Hepatocyte (in vitro differentiated cells): ENCODE measurements at regions not wholly inside any gene's neighbourhood (a gene's known extent, or its start where the extent isn't known, plus 50 kb on each side); places are given as distances from the start of the nearest gene placed in this dataset.

ENCODE experiments used
- DNase-seq: peaks from one replicate; pipeline ENCODE4 v3.0.0-alpha.2; 2016; ENCODE audit warnings: low spot score
- H2AFZ ChIP-seq: fragments of 200-600 bp; sonication (generic); 2 replicates; pipeline ENCODE4 v1.6.0; 2016; ENCODE audit warnings: antibody characterized with exemption, mild to moderate bottlenecking
- H3K27ac ChIP-seq: fragments of 200-600 bp; sonication (generic); 2 replicates; pipeline ENCODE4 v1.5.1; 2016; ENCODE audit warnings: mild to moderate bottlenecking
- H3K27me3 ChIP-seq: fragments of 200-600 bp; sonication (generic); 2 replicates; pipeline ENCODE4 v1.6.1; 2016
- H3K36me3 ChIP-seq: fragments of 200-600 bp; sonication (generic); replicated peaks from 2 replicates; pipeline ENCODE4 v1.5.1; 2016; ENCODE audit warnings: low read depth; ENCODE audit not compliant: insufficient read depth
- H3K4me1 ChIP-seq: fragments of 200-600 bp; sonication (generic); 2 replicates; pipeline ENCODE4 v1.5.1; 2016; ENCODE audit warnings: mild to moderate bottlenecking, moderate library complexity; ENCODE audit not compliant: insufficient read depth
- H3K4me2 ChIP-seq: fragments of 200-600 bp; sonication (generic); 2 replicates; pipeline ENCODE4 v1.6.0; 2016
- H3K4me3 ChIP-seq: fragments of 200-600 bp; sonication (generic); 2 replicates; pipeline ENCODE4 v1.5.1; 2016; ENCODE audit warnings: mild to moderate bottlenecking
- H3K79me2 ChIP-seq: fragments of 200-600 bp; sonication (generic); 2 replicates; pipeline ENCODE4 v1.6.0; 2017; ENCODE audit warnings: mild to moderate bottlenecking
- H3K9me2 ChIP-seq: fragments of 200-600 bp; sonication (generic); replicated peaks from 2 replicates; pipeline ENCODE4 v1.6.0; 2017; ENCODE audit warnings: mild to moderate bottlenecking; ENCODE audit not compliant: insufficient read depth
- H3K9me3 ChIP-seq: fragments of 200-600 bp; sonication (generic); 2 replicates; pipeline ENCODE4 v1.5.1; 2016; ENCODE audit warnings: low read depth, mild to moderate bottlenecking
- H4K20me1 ChIP-seq: fragments of 200-600 bp; sonication (generic); 2 replicates; pipeline ENCODE4 v1.6.0; 2016; ENCODE audit warnings: mild to moderate bottlenecking; ENCODE audit not compliant: insufficient read depth, poor library complexity, severe bottlenecking
- CTCF ChIP-seq: fragments of 200-600 bp; sonication (generic); IDR thresholded peaks from 2 replicates; pipeline ENCODE4 v1.5.1; 2016; ENCODE audit warnings: antibody characterized with exemption, mild to moderate bottlenecking; ENCODE audit not compliant: poor library complexity
- EZH2 ChIP-seq: fragments of 200-600 bp; sonication (generic); IDR thresholded peaks from 2 replicates; pipeline ENCODE4 v1.6.1; 2016; ENCODE audit warnings: antibody characterized with exemption, mild to moderate bottlenecking, borderline replicate concordance
- EZH2phosphoT487 ChIP-seq: fragments of 200-600 bp; sonication (generic); IDR thresholded peaks from one replicate; pipeline ENCODE4 v1.6.1; 2018; ENCODE audit warnings: antibody characterized with exemption, mild to moderate bottlenecking, low read depth, moderate library complexity; ENCODE audit not compliant: unreplicated experiment, severe bottlenecking
- WGBS: methylation state at CpG from one replicate; pipeline ENCODE4 v1.1.6; 2016; ENCODE audit warnings: low lambda C conversion rate; ENCODE audit errors: missing lambda C conversion rate; 5-methylcytosine and 5-hydroxymethylcytosine counted together

GRCh38 chr3:17846466-17846865 lies 104.0 kb upstream of the TBC1D5 start:
- H3K4me1 ChIP-seq, result no peaks in the 10 kb centered on the region
- H3K36me3 ChIP-seq, result no peaks in the 10 kb centered on the region
- H3K4me2 ChIP-seq, result no peak overlapping the region
- no peaks in the 10 kb centered on the region for H3K79me2 ChIP-seq
- no peaks in the 10 kb centered on the region for H3K9me2 ChIP-seq
- DNase-seq, result no peak
- no peak overlapping the region for H3K27ac ChIP-seq
- H3K27me3 ChIP-seq, result no peaks in the 10 kb centered on the region
- no peaks in the 10 kb centered on the region for H4K20me1 ChIP-seq
- TF ChIP-seq EZH2, result no peak
- TF ChIP-seq EZH2phosphoT487, result no peak
- TF ChIP-seq CTCF, result no peak
- H3K9me3 ChIP-seq, result no peaks in the 10 kb centered on the region
- H3K4me3 ChIP-seq, result no peak overlapping the region
- no peak overlapping the region for H2AFZ ChIP-seq
- 37% methylated on average over 4 of the region's 4 CpGs for WGBS

GRCh38 chr3:17845026-17845812 lies 102.8 kb upstream of the TBC1D5 start:
- Histone ChIP-seq H3K9me3 (no peaks in the 10 kb centered on the region), H3K27me3 (no peaks in the 10 kb centered on the region), H3K4me3 (no peak overlapping the region), H2AFZ (no peak overlapping the region), H4K20me1 (no peaks in the 10 kb centered on the region), H3K79me2 (no peaks in the 10 kb centered on the region), H3K4me2 (no peak overlapping the region), H3K36me3 (no peaks in the 10 kb centered on the region), H3K27ac (no peak overlapping the region), H3K4me1 (no peaks in the 10 kb centered on the region), H3K9me2 (no peaks in the 10 kb centered on the region)
- TF ChIP-seq EZH2 (no peak), CTCF (no peak), EZH2phosphoT487 (no peak)
- 83% methylated on average over 5 of the region's 5 CpGs for WGBS
- no peak for DNase-seq

GRCh38 chr3:17844236-17844635 lies 101.8 kb upstream of the TBC1D5 start:
- Histone ChIP-seq H4K20me1 (no peaks in the 10 kb centered on the region), H3K9me2 (no peaks in the 10 kb centered on the region), H3K4me2 (no peak overlapping the region), H2AFZ (no peak overlapping the region), H3K9me3 (no peaks in the 10 kb centered on the region), H3K36me3 (no peaks in the 10 kb centered on the region), H3K79me2 (no peaks in the 10 kb centered on the region), H3K4me1 (no peaks in the 10 kb centered on the region), H3K27me3 (no peaks in the 10 kb centered on the region), H3K27ac (no peak overlapping the region), H3K4me3 (no peak overlapping the region)
- 96% methylated on average over 3 of the region's 3 CpGs for WGBS
- TF ChIP-seq CTCF, result no peak
- DNase-seq, result no peak
